Skin of body (tissue), 1 donor: ENCODE measurements at regions not wholly inside any gene's neighbourhood (a gene's known extent, or its start where the extent isn't known, plus 50 kb on each side); places are given as distances from the start of the nearest gene placed in this dataset.
"Not testable (repeated sequence)": the region's sequence is repeated elsewhere in the genome, so short reads cannot be mapped to it uniquely, and the experiment has no call there.

Experiments used
- DNase-seq: peaks from one replicate; lab custom pipeline; 2025; lab: John Stamatoyannopoulos, UW

DNA sequence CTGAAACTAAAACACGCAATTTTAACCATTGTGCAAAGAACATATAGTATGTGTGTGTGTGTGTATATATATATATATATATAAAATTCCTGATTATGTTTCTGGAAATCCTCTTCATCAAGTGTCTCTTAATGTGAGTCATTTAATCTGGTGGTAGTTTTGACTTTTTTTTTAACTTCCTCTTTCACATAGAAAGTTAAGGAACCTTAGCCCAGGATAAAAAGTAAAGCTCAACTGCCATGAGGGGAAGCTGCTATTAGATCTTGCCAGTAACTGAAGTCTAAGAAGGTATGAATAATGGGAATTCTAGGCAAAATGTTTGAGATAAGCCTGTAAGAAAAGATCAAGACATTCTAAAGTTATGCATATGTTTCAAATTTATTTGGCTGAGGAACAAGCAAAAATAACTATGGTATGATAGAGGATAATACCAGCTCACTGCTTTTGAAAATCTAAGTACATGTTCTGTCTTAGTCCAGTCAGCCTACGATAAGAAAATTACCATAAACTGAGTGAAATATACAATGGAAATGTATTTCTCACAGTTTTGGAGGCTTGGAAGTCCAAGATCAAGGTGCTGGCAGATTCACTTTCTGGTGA lies 757.0 kb downstream of the TRAM1L1 start:
- no peak for DNase-seq

DNA sequence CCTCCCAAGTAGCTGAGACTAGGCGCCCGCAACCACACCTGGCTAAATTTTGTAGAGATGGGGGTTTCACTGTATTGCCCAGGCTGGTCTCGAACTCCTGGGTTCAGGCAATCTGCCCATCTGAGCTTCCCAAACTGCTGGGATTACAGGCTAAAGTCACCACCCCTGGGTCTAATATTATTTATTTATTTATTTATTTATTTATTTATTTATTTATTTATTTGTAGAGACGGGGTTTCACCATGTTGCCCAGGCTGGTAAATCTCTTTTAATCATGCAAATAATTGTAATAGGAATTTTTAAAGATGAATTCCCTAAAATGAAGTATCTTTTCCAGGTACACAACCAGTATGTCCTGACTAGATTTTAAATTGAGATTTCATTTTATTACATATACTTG lies 761.8 kb downstream of the TRAM1L1 start:
- DNase-seq: no peak

DNA sequence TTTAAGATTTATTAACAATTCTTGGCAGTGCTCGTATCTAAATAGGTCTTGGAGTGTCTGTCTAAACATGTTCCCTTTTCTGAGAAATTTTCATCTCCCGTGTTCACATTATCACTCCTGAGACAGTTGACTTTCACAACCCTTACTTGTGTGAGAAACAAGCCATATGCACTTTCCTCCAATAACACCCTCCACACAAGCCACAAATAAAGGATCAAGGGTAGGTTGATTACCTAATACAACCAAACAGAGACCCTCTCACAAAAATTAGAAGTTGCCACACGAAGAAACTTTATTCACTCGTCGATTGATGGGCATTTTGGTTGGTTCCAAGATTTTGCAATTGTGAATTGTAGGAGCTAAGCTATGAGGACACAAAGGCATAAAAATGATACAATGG lies 763.9 kb downstream of the TRAM1L1 start:
- DNase-seq: no peak

- DNase-seq: no peak
Observed at GRCh38 chr4:116320859-116321258, 764.5 kb downstream of the TRAM1L1 start.

GRCh38 chr4:116303736-116304188 lies 781.6 kb downstream of the TRAM1L1 start:
- no peak for DNase-seq

- DNase-seq: no peak
Observed at GRCh38 chr4:116302990-116303735, 782.2 kb downstream of the TRAM1L1 start.

DNA sequence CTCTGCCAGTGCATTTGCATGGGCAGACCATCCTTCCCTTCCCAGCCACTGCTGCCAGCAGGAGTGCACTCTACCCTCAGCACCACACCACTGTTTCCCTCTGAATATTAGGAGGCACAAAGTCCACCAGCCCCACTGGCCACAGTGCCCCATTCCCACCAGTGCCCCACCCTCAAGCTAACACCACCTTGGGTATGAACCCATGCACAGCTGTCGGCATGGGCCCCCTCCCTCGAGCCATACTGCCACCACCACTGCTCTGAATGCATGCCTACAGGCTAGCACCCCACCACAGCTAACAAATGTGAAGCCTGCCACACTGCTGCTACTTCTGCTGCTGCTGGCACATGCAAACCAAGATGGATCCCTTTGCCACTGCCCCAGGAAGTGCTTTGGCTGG lies 810.4 kb downstream of the TRAM1L1 start:
- no peak for DNase-seq

GRCh38 chr4:116272336-116272735 lies 813.0 kb downstream of the TRAM1L1 start:
- no peak for DNase-seq

DNA sequence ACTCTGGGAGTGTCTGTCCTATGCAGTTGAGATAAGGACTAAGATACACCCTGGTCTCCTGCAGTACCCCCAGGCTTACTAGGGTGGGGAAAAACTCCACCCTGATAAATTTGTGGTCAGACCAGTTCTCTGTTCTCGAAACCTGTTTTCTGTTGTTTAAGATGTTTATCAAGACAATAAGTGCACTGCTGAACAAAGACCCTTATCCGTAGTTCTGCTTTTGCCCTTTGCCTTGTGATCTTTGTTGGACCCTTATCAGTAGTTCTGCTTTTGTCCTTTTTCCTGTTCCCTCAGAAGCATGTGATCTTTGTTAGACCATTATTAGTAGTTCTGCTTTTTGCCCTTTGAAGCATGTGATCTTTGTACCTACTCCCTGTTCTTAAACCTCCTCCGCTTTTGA lies 824.4 kb downstream of the TRAM1L1 start:
- DNase-seq: not testable (repeated sequence)

GRCh38 chr4:116244771-116245170 lies 840.6 kb downstream of the TRAM1L1 start:
- no peak for DNase-seq

- DNase-seq: peak; percentile 37
Observed at GRCh38 chr4:116243431-116243830, 841.9 kb downstream of the TRAM1L1 start.

GRCh38 chr4:116233971-116234370 lies 851.4 kb downstream of the TRAM1L1 start:
- no peak for DNase-seq

DNA sequence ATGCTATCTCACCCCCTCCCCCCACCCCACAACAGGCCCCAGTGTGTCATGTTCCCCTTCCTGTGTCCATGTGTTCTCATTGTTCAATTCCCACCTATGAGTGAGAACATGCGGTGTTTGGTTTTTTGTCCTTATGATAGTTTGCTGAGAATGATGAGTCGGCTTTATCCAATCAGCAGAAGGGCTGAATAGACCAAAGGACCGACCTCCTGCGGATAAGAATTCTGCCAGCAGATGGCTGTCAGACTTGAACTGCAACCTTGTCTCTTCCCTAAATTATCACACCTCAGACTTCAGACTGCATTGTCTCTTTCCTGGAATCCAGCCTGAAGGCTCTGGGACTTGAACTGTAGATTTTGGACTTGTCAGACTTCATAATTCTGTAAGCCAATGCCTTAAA lies 853.4 kb downstream of the TRAM1L1 start:
- DNase-seq: not testable (repeated sequence)

GRCh38 chr4:116229420-116229819 lies 856.0 kb downstream of the TRAM1L1 start:
- DNase-seq: no peak

DNA sequence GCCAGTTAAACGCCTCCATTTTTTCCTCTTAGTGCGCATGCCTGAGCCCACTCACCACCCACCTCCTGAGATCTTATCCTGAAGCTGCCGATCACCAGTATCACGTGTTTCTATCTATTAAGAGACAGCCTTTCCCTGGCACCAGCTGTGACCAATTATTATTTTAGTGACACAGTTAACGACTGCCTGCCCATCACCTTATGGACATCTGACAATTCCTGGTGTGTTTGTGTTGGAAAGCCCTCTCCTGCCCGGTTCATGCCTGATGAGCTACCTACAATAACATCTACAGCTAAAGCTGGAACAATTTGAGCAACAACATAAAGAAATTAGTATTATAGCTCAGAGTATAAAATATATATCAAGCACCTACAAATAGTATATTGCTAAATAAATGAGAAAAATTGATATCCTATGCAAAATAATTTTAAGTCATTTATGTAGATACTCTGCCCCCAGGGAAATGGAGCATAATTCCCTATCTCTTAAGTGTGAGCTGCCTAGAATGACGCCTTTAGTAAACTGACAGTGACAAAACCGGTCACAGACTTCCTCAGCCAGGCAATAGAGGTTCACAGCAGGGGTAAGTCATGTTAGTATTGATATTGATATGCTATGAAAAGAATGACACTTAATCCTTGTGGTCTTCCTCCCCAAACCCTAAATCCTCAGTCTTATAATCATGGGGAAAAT lies 862.2 kb downstream of the TRAM1L1 start:
- DNase-seq: no peak

- DNase-seq: no peak
Observed at GRCh38 chr4:116217781-116218180, 867.6 kb downstream of the TRAM1L1 start.

GRCh38 chr4:116215622-116216021 lies 869.8 kb downstream of the TRAM1L1 start:
- DNase-seq: no peak

GRCh38 chr4:116202524-116202923 lies 882.9 kb downstream of the TRAM1L1 start:
- no peak for DNase-seq

- no peak for DNase-seq
Observed at GRCh38 chr4:116197317-116197809, 888.0 kb downstream of the TRAM1L1 start.

DNA sequence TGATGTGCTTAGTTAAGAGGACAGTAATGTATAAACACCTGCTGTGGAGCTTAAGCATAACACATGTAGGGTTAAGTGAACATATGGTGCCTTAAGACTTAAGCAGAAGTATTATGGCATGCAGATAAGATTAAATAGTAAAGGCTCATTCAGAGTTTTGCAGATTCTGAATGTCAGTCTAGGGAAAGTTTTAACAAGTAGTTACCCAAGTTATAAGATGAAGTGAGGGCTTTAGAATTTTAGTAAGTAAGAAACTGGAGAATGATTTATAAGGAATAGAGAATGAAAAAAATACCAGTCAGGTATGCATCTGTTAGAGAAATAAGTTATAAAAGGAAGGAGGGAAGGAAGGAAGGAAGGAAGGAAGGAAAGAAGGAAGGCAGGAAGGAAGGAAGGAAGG lies 902.1 kb downstream of the TRAM1L1 start:
- no peak for DNase-seq

DNA sequence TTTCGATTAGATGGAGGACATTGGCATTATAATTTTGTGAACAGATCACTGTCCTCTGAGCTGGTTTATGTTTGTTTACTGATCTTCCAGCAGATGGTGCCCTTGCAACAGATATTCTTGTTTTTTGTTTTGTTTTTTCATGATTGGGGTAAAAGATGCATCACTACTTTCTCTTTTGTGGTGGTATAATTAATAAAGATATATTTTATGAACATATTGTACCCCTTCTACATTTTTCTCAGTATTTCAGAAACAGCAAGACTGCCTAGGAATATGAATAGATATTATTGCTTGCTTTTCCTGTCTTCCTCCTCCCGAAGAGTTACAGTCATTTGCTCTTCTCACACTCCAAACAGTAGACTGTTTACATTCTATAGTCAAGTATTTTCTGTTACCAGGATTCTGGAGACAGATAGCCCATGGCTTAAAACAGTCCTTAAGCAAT lies 905.2 kb downstream of the TRAM1L1 start:
- peak; percentile 25 for DNase-seq

DNA sequence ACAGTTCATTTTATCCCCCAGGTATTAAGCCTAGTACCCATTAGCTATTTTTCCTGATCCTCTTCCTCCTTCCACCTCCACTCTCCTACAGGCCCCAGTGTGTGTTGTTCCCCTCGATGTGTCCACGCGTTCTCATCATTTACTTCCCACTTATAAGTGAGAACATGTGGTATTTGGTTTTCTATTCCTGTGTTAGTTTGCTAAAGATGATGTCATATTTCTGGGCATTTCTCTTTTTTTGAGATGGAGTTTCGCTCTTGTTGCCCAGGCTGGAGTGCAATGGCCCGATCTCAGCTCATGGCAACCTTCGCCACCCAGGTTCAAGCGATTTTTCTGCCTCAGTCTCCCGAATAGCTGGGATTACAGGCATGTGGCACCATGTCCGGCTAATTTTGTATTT lies 934.0 kb downstream of the TRAM1L1 start:
- DNase-seq: not testable (repeated sequence)
